H1 (cell line): ENCODE measurements at regions not wholly inside any gene's neighbourhood (a gene's known extent, or its start where the extent isn't known, plus 50 kb on each side); places are given as distances from the start of the nearest gene placed in this dataset.

Experiments
- CTCF ChIA-PET: fragments of 300-600 bp; sonication (Branson Sonifier 250); formaldehyde crosslinking; loops from one replicate; lab custom pipeline; 2021; ENCODE audit not compliant: partially characterized antibody; lab: Charles Lee
- POLR2A ChIA-PET: fragments of 300-600 bp; sonication (Branson Sonifier 250); formaldehyde crosslinking; loops from one replicate; lab custom pipeline; 2021; ENCODE audit warnings: inconsistent platforms; ENCODE audit not compliant: partially characterized antibody; lab: Charles Lee
- DNase-seq, 2 experiments: peaks; one replicate each; pipeline versions ENCODE4 v3.0.0 to v3.0.0-alpha.2; 2010 to 2022; ENCODE audit warnings: low spot score in 2 of 2, low read depth in 1 of 2, mixed read lengths in 1 of 2
- FAIRE-seq: peaks from 2 replicates; lab custom pipeline; 2011; peaks lifted over from hg19 to GRCh38; lab: Jason Lieb, UNC
- H2AFZ ChIP-seq: 2 replicates; pipeline ENCODE4 v1.8.1; 2012; ENCODE audit warnings: low read length, inconsistent platforms
- H2AK5ac ChIP-seq: 2 replicates; pipeline ENCODE4 v1.6.1; 2013; ENCODE audit warnings: low read depth, low read length
- H2BK120ac ChIP-seq: replicated peaks from 2 replicates; pipeline ENCODE3; 2013; ENCODE audit warnings: low read depth, low read length, inconsistent platforms
- H2BK12ac ChIP-seq: 2 replicates; pipeline ENCODE4 v1.6.1; 2013; ENCODE audit warnings: low read depth, low read length
- H2BK15ac ChIP-seq: 2 replicates; pipeline ENCODE4 v1.6.1; 2013; ENCODE audit warnings: low read length
- H2BK20ac ChIP-seq: 2 replicates; pipeline ENCODE4 v1.6.1; 2013; ENCODE audit warnings: low read length
- H2BK5ac ChIP-seq: 2 replicates; pipeline ENCODE4 v1.6.1; 2013; ENCODE audit warnings: low read depth, low read length
- H3K14ac ChIP-seq: 2 replicates; pipeline ENCODE4 v1.6.1; 2013; ENCODE audit warnings: inconsistent platforms; ENCODE audit not compliant: insufficient read length
- H3K18ac ChIP-seq: 2 replicates; pipeline ENCODE4 v1.6.1; 2013; ENCODE audit warnings: low read length; ENCODE audit errors: extremely low read depth
- H3K23ac ChIP-seq: 2 replicates; pipeline ENCODE4 v1.6.1; 2013; ENCODE audit warnings: inconsistent platforms; ENCODE audit not compliant: insufficient read length
- H3K23me2 ChIP-seq: 2 replicates; pipeline ENCODE4 v1.6.1; 2013; ENCODE audit warnings: low read depth, low read length
- H3K27ac ChIP-seq: 2 replicates; pipeline ENCODE4 v1.6.1; 2011; ENCODE audit warnings: low read depth, low read length, inconsistent platforms
- H3K27me3 ChIP-seq, 4 experiments: replicated peaks in 1 of 4; 1 replicate in 1 of 4; 2 replicates in 3 of 4; pipeline versions ENCODE4 v1.6.1 to v1.8.1; 2011 to 2013; ENCODE audit warnings: low read length in 3 of 4, mild to moderate bottlenecking in 3 of 4, inconsistent platforms in 2 of 4, mixed read lengths in 2 of 4, moderate library complexity in 1 of 4; ENCODE audit not compliant: control insufficient read depth in 3 of 4, insufficient read depth in 3 of 4; ENCODE audit errors: extremely low read depth in 1 of 4
- H3K36me3 ChIP-seq, 4 experiments: 2 replicates each; pipeline versions ENCODE4 v1.6.1 to v1.8.1; 2011 to 2013; ENCODE audit warnings: mild to moderate bottlenecking in 4 of 4, low read length in 3 of 4, moderate library complexity in 2 of 4, control low read depth in 1 of 4, inconsistent platforms in 1 of 4; ENCODE audit not compliant: insufficient read depth in 4 of 4, control insufficient read depth in 2 of 4
- H3K4ac ChIP-seq: replicated peaks from 2 replicates; pipeline ENCODE3; 2013; ENCODE audit warnings: low read length, low read depth, mixed read lengths, inconsistent platforms; ENCODE audit not compliant: insufficient read length
- H3K4me1 ChIP-seq, 4 experiments: replicated peaks in 1 of 4; 1 replicate in 1 of 4; 2 replicates in 3 of 4; pipeline versions ENCODE4 v1.6.1 to v1.8.1; 2011 to 2013; ENCODE audit warnings: low read length in 3 of 4, inconsistent platforms in 2 of 4, mixed read lengths in 1 of 4; ENCODE audit not compliant: insufficient read depth in 4 of 4, control insufficient read depth in 3 of 4
- H3K4me2 ChIP-seq, 2 experiments: 2 replicates each; pipeline versions ENCODE4 v1.6.1 to v1.8.1; 2011 to 2013; ENCODE audit warnings: low read depth in 2 of 2, low read length in 2 of 2, control low read depth in 1 of 2, inconsistent platforms in 1 of 2, mild to moderate bottlenecking in 1 of 2; ENCODE audit not compliant: insufficient read depth in 1 of 2
- H3K4me3 ChIP-seq, 4 experiments: fragments of 200-600, 300-600 bp in 1 of 4; sonication (generic), shearing (Covaris generic), sonication (Bioruptor Twin) in 1 of 4; 2 replicates each; pipeline versions ENCODE4 v1.5.1 to v1.8.1; 2011 to 2016; ENCODE audit warnings: low read length in 4 of 4, low read depth in 3 of 4, control low read depth in 2 of 4, inconsistent platforms in 2 of 4, mild to moderate bottlenecking in 2 of 4, mixed read lengths in 1 of 4, moderate library complexity in 1 of 4; ENCODE audit not compliant: insufficient read depth in 2 of 4; ENCODE audit errors: extremely low read depth in 1 of 4
- H3K56ac ChIP-seq: replicated peaks from 2 replicates; pipeline ENCODE3; 2013; ENCODE audit warnings: low read depth, mild to moderate bottlenecking, mixed read lengths, low read length, inconsistent platforms; ENCODE audit not compliant: insufficient read length
- H3K79me1 ChIP-seq: 2 replicates; pipeline ENCODE4 v1.6.1; 2013; ENCODE audit warnings: low read depth, low read length, control low read depth
- H3K79me2 ChIP-seq, 2 experiments: 2 replicates each; pipeline versions ENCODE4 v1.6.1 to v1.8.1; 2012 to 2013; ENCODE audit warnings: low read length in 2 of 2, mild to moderate bottlenecking in 2 of 2, inconsistent platforms in 1 of 2; ENCODE audit not compliant: insufficient read depth in 2 of 2, control insufficient read depth in 1 of 2
- H3K9ac ChIP-seq, 4 experiments: replicated peaks in 1 of 4; 1 replicate in 1 of 4; 2 replicates in 3 of 4; pipeline versions ENCODE4 v1.6.1 to v1.8.1; 2011 to 2013; ENCODE audit warnings: low read depth in 3 of 4, low read length in 3 of 4, control low read depth in 2 of 4, mild to moderate bottlenecking in 2 of 4, moderate library complexity in 2 of 4, inconsistent platforms in 1 of 4; ENCODE audit errors: extremely low read depth in 1 of 4
- H3K9me3 ChIP-seq, 2 experiments: 2 replicates each; pipeline versions ENCODE4 v1.6.1 to v1.8.1; 2012 to 2013; ENCODE audit warnings: mild to moderate bottlenecking in 2 of 2, moderate library complexity in 2 of 2, control low read depth in 1 of 2, inconsistent platforms in 1 of 2, low read depth in 1 of 2, low read length in 1 of 2, mixed read lengths in 1 of 2; ENCODE audit not compliant: insufficient read depth in 2 of 2
- H4K20me1 ChIP-seq, 2 experiments: replicated peaks in 1 of 2; 2 replicates each; pipeline versions ENCODE3 to v1.8.1; 2011 to 2013; ENCODE audit warnings: inconsistent platforms in 2 of 2, low read length in 2 of 2, mild to moderate bottlenecking in 1 of 2; ENCODE audit not compliant: insufficient read depth in 2 of 2, control insufficient read depth in 1 of 2
- H4K5ac ChIP-seq: 2 replicates; pipeline ENCODE4 v1.6.1; 2013; ENCODE audit warnings: low read length, low read depth, mixed read lengths, inconsistent platforms; ENCODE audit not compliant: insufficient read length
- H4K8ac ChIP-seq: 2 replicates; pipeline ENCODE4 v1.8.0; 2013; ENCODE audit warnings: mild to moderate bottlenecking, moderate library complexity, low read length, inconsistent platforms; ENCODE audit not compliant: insufficient read depth; ENCODE audit errors: extremely low read depth
- H4K91ac ChIP-seq: replicated peaks from 2 replicates; pipeline ENCODE3; 2013; ENCODE audit warnings: low read length, mixed read lengths, inconsistent platforms; ENCODE audit not compliant: insufficient read length
- CHD2 ChIP-seq: IDR thresholded peaks from 2 replicates; pipeline ENCODE4 v1.6.1; 2012; ENCODE audit warnings: low read length, improper control_type of control experiment
- CREB1 ChIP-seq: IDR thresholded peaks from 2 replicates; pipeline ENCODE4 v1.6.1; 2012; ENCODE audit warnings: inconsistent platforms
- CTCF ChIP-seq, 3 experiments: IDR thresholded peaks; 1 replicate in 2 of 3; 2 replicates in 1 of 3; pipeline versions ENCODE4 v1.5.1 to v1.6.1; 2011; ENCODE audit warnings: low read length in 3 of 3, mild to moderate bottlenecking in 3 of 3, inconsistent platforms in 2 of 3, low read depth in 1 of 3, moderate library complexity in 1 of 3; ENCODE audit not compliant: insufficient read depth in 1 of 3; ENCODE audit errors: control extremely low read depth in 1 of 3
- E2F6 ChIP-seq: IDR thresholded peaks from 2 replicates; pipeline ENCODE4 v1.6.1; 2012; ENCODE audit warnings: inconsistent platforms
- KDM5A ChIP-seq: fragments of 200-600 bp; IDR thresholded peaks from 2 replicates; pipeline ENCODE4 v1.7.1; 2012; ENCODE audit warnings: mild to moderate bottlenecking, low read length, inconsistent platforms, mixed read lengths
- RAD21 ChIP-seq, 2 experiments: IDR thresholded peaks in 1 of 2; conservative IDR thresholded peaks in 1 of 2; 2 replicates each; pipeline ENCODE4 v1.6.1; 2011; ENCODE audit warnings: low read depth in 2 of 2, low read length in 2 of 2, improper control_type of control experiment in 1 of 2, inconsistent platforms in 1 of 2, mild to moderate bottlenecking in 1 of 2, moderate library complexity in 1 of 2
- SIRT6 ChIP-seq: IDR thresholded peaks from one replicate; pipeline ENCODE4 v1.7.1; 2012; ENCODE audit warnings: low read length, inconsistent platforms
- WGBS, 2 experiments: shearing (Covaris generic) in 1 of 2; methylation state at CpG; one replicate each; pipeline versions ENCODE4 v1.1.6 to v1.1.7; 2013 to 2015; ENCODE audit warnings: low lambda C conversion rate in 2 of 2, mixed read lengths in 2 of 2, inconsistent platforms in 1 of 2, low coverage in 1 of 2, missing lambda C conversion rate in 1 of 2; ENCODE audit not compliant: insufficient replicate concordance in 2 of 2, insufficient coverage in 1 of 2, insufficient read length in 1 of 2; ENCODE audit errors: extremely low coverage in 1 of 2, missing lambda C conversion rate in 1 of 2; 5-methylcytosine and 5-hydroxymethylcytosine counted together

- Histone ChIP-seq H3K4me1 (no peaks in the 10 kb centered on the region), H3K4me2 (no peak overlapping the region), H2BK120ac (no peak overlapping the region), H3K9me3 (no peaks in the 10 kb centered on the region), H3K4ac (no peak overlapping the region), H4K5ac (no peak overlapping the region), H3K27ac (no peak overlapping the region), H3K23ac (no peak overlapping the region), H2AK5ac (no peak overlapping the region), H4K20me1 (no peaks in the 10 kb centered on the region), H3K9ac (no peak overlapping the region), H3K79me2 (no peaks in the 10 kb centered on the region)
- CTCF ChIA-PET: interaction anchor here (0.6 to 1.9 kb wide), 17 partner anchors 11 to 853 kb away, joined by 3 to 12 read pairs (median 3); no protein-coding TSS in a partner anchor
- 38% methylated on average over 4 of the region's 4 CpGs; no CpG with 5 or more reads in 1 of the 2 experiments for WGBS, 2 experiments
- DNase-seq: no peak
- TF ChIP-seq CTCF (IDR thresholded peaks at IDR 0.05; ENCODE audit: control extremely low read depth in 1 of 3, insufficient read depth in 1 of 3, low read depth in 1 of 3, low read length in 3 of 3) (peak in 2 of 3 experiments; percentile 35 to 56; a peak in 3 of 4 replicates), RAD21 (IDR thresholded peaks at IDR 0.05 in 1 of 2, conservative IDR thresholded peaks at IDR 0.05 in 1 of 2; ENCODE audit: low read depth in 2 of 2, low read length in 2 of 2) (peak; percentile 69 to 72), CREB1 (no peak), SIRT6 (no peak), CHD2 (no peak), E2F6 (no peak), KDM5A (no peak)
- TF ChIP-seq, all 59 proteins: peak for 2
- POLR2A ChIA-PET: no interaction called here
- Histone ChIP-seq H2BK5ac (no peak overlapping the region), H3K23me2 (no peaks in the 10 kb centered on the region), H4K8ac (no peak overlapping the region), H3K36me3 (no peaks in the 10 kb centered on the region), H3K4me3 (no peak overlapping the region), H3K27me3 (no peaks in the 10 kb centered on the region), H3K14ac (no peak overlapping the region), H2BK20ac (no peak overlapping the region), H3K79me1 (no peaks in the 10 kb centered on the region), H2BK15ac (no peak overlapping the region), H4K91ac (no peak overlapping the region), H2AFZ (no peak overlapping the region), H3K56ac (no peak overlapping the region), H2BK12ac (no peak overlapping the region), H3K18ac (no peak overlapping the region)
- no peak for FAIRE-seq
These were observed 358.1 kb downstream of the LRRIQ3 start for GRCh38 chr1:73839922-73840321.
